Uterus (tissue), 3 donors: ENCODE measurements at regions not wholly inside any gene's neighbourhood (a gene's known extent, or its start where the extent isn't known, plus 50 kb on each side); places are given as distances from the start of the nearest gene placed in this dataset.
"Not testable (repeated sequence)": the region's sequence is repeated elsewhere in the genome, so short reads cannot be mapped to it uniquely, and the experiment has no call there.

Experiments
- DNase-seq, 2 donors: peaks; one replicate each; pipeline ENCODE4 v3.0.0-alpha.2; 2019 to 2020
- H3K27ac ChIP-seq, 2 donors: fragments of 200-600 bp; sonication (generic); 1 replicate in 1 of 2; 2 replicates in 1 of 2; pipeline ENCODE4 v1.5.1; 2016 to 2018
- H3K27me3 ChIP-seq, 2 donors: fragments of 200-600 bp; sonication (generic); one replicate each; pipeline ENCODE4 v1.5.1; 2018 to 2019; ENCODE audit warnings: control low read depth in 1 of 2
- H3K36me3 ChIP-seq, 2 donors: fragments of 200-600 bp; sonication (generic); one replicate each; pipeline ENCODE4 v1.5.1; 2019; ENCODE audit warnings: control low read depth in 1 of 2
- H3K4me1 ChIP-seq, 2 donors: fragments of 200-600 bp; sonication (generic); one replicate each; pipeline ENCODE4 v1.5.1; 2018 to 2019; ENCODE audit warnings: control low read depth in 1 of 2
- H3K4me3 ChIP-seq, 2 donors: fragments of 200-600 bp; sonication (generic); 1 replicate in 1 of 2; 2 replicates in 1 of 2; pipeline ENCODE4 v1.5.1; 2018 to 2019; ENCODE audit warnings: mild to moderate bottlenecking in 1 of 2
- H3K9me3 ChIP-seq, 2 donors: fragments of 200-600 bp; sonication (generic); one replicate each; pipeline ENCODE4 v1.5.1; 2019; ENCODE audit warnings: control low read depth in 1 of 2
- CTCF ChIP-seq, 4 experiments: fragments of 200-600 bp in 2 of 4; fragments of 450-650 bp in 2 of 4; sonication (generic) in 2 of 4; IDR thresholded peaks; one replicate each; pipeline ENCODE4 v1.5.1; 2016 to 2019; ENCODE audit warnings: antibody characterized with exemption in 4 of 4, mild to moderate bottlenecking in 2 of 4, moderate library complexity in 1 of 4
- POLR2A ChIP-seq, 2 donors: fragments of 450-650 bp; IDR thresholded peaks; one replicate each; pipeline ENCODE4 v1.6.1; 2016; ENCODE audit warnings: antibody characterized with exemption in 2 of 2, mild to moderate bottlenecking in 1 of 2, moderate library complexity in 1 of 2
- intact Hi-C: fragments of 100-400 bp; cut with DNase I; formaldehyde crosslinking; loops from one replicate; pipeline ENCODE4 v1.15.1; 2023; ENCODE audit warnings: low total_unique reads
- donor health status: DM: yes; HTN: yes; CAD: no.

- H3K27me3 ChIP-seq, result no peaks in the 10 kb centered on the region
- no peak overlapping the region for H3K27ac ChIP-seq
- DNase-seq, result no peak
- no peaks in the 10 kb centered on the region for H3K36me3 ChIP-seq
- no peaks in the 10 kb centered on the region for H3K9me3 ChIP-seq
- intact Hi-C loops, result no loop called here
- TF ChIP-seq CTCF (IDR thresholded peaks at IDR 0.05) (no peak), POLR2A (IDR thresholded peaks at IDR 0.05) (no peak)
- no peaks in the 10 kb centered on the region for H3K4me1 ChIP-seq
- H3K4me3 ChIP-seq, result no peak overlapping the region
These were observed 341.5 kb upstream of the SPHKAP start for GRCh38 chr2:228522977-228523376.

- Histone ChIP-seq H3K9me3 (no peaks in the 10 kb centered on the region), H3K27me3 (no peaks in the 10 kb centered on the region), H3K27ac (no peak overlapping the region), H3K4me3 (no peak overlapping the region), H3K4me1 (no peaks in the 10 kb centered on the region), H3K36me3 (no peaks in the 10 kb centered on the region)
- TF ChIP-seq POLR2A (IDR thresholded peaks at IDR 0.05) (no peak), CTCF (IDR thresholded peaks at IDR 0.05) (no peak)
- DNase-seq, result no peak
- intact Hi-C loops, result no loop called here
These were observed 340.8 kb upstream of the SPHKAP start for GRCh38 chr2:228522276-228522675.

- Histone ChIP-seq H3K27ac (no peak overlapping the region), H3K36me3 (no peaks in the 10 kb centered on the region), H3K9me3 (no peaks in the 10 kb centered on the region), H3K27me3 (no peaks in the 10 kb centered on the region), H3K4me3 (no peak overlapping the region), H3K4me1 (no peaks in the 10 kb centered on the region)
- intact Hi-C loops, result no loop called here
- TF ChIP-seq CTCF (IDR thresholded peaks at IDR 0.05), result no peak
- DNase-seq, result no peak
These were observed 338.1 kb upstream of the SPHKAP start for GRCh38 chr2:228519561-228519960.

- Histone ChIP-seq H3K27me3 (no peaks in the 10 kb centered on the region), H3K36me3 (no peaks in the 10 kb centered on the region), H3K4me3 (no peak overlapping the region), H3K4me1 (no peaks in the 10 kb centered on the region), H3K27ac (no peak overlapping the region), H3K9me3 (no peaks in the 10 kb centered on the region)
- TF ChIP-seq CTCF (IDR thresholded peaks at IDR 0.05) (no peak), POLR2A (IDR thresholded peaks at IDR 0.05) (no peak)
- DNase-seq, result no peak
- intact Hi-C loops, result no loop called here
These were observed 334.5 kb upstream of the SPHKAP start for GRCh38 chr2:228516019-228516418.

- H3K9me3 ChIP-seq, intact Hi-C loops, DNase-seq, H3K27ac ChIP-seq, H3K4me1 ChIP-seq, H3K36me3 ChIP-seq, H3K27me3 ChIP-seq, H3K4me3 ChIP-seq: not testable (repeated sequence)
These were observed 332.0 kb upstream of the SPHKAP start for GRCh38 chr2:228513480-228513879.

- TF ChIP-seq CTCF (IDR thresholded peaks at IDR 0.05), result no peak
- Histone ChIP-seq H3K27ac (no peak overlapping the region), H3K27me3 (no peaks in the 10 kb centered on the region), H3K36me3 (no peaks in the 10 kb centered on the region), H3K9me3 (no peaks in the 10 kb centered on the region), H3K4me3 (no peak overlapping the region), H3K4me1 (no peaks in the 10 kb centered on the region)
- no peak for DNase-seq
- intact Hi-C loops, result no loop called here
These were observed 327.5 kb upstream of the SPHKAP start for GRCh38 chr2:228509021-228509420.
